ENCODE measurements at regions not wholly inside any gene's neighbourhood (a gene's known extent, or its start where the extent isn't known, plus 50 kb on each side); places are given as distances from the start of the nearest gene placed in this dataset.
"Not testable (repeated sequence)": the region's sequence is repeated elsewhere in the genome, so short reads cannot be mapped to it uniquely, and the experiment has no call there.

DNA sequence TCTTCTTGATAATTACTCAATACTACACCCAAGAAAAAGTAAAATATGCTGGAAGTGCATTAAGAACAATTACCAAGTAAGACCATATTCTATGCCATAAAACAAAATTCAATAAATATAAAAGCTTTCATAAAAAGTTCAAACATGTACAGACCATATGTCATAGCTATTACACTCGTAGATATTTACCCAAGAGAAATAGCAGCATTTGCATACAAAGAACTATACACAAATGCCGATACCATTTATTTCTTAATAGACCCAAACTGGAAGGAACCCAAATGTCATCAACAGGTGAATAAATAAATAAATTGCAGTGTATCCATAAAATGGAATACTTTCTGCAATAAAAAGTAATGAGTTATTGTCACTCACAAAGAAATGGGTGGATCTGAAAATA lies 78.3 kb upstream of the SLC16A7 start:
- DNase-seq (ENCODE audit: insufficient read length, low spot score) (no peak), FAIRE-seq (no peak)
- TF ChIP-seq POU2F2 (IDR thresholded peaks at IDR 0.05; ENCODE audit: low read depth, low read length) (no peak), TAF1 (IDR thresholded peaks at IDR 0.05; ENCODE audit: low read depth, low read length) (no peak), POLR2AphosphoS5 (IDR thresholded peaks at IDR 0.05; ENCODE audit: low read depth, low read length) (no peak), POLR2A (IDR thresholded peaks at IDR 0.05; ENCODE audit: low read depth, low read length) (no peak), PAX5 (IDR thresholded peaks at IDR 0.05; ENCODE audit: insufficient read depth, low read length, severe bottlenecking) (no peak), SPI1 (IDR thresholded peaks at IDR 0.05; ENCODE audit: low read depth, low read length) (no peak)

- FAIRE-seq (no peak), DNase-seq (ENCODE audit: insufficient read length, low spot score) (no peak)
- TF ChIP-seq POLR2A (IDR thresholded peaks at IDR 0.05; ENCODE audit: low read depth, low read length) (no peak), POLR2AphosphoS5 (IDR thresholded peaks at IDR 0.05; ENCODE audit: low read depth, low read length) (no peak), PAX5 (IDR thresholded peaks at IDR 0.05; ENCODE audit: insufficient read depth, low read length, severe bottlenecking) (no peak), POU2F2 (IDR thresholded peaks at IDR 0.05; ENCODE audit: low read depth, low read length) (no peak), TAF1 (IDR thresholded peaks at IDR 0.05; ENCODE audit: low read depth, low read length) (no peak), SPI1 (IDR thresholded peaks at IDR 0.05; ENCODE audit: low read depth, low read length) (no peak)
Observed at GRCh38 chr12:59500915-59501314, 94.9 kb upstream of the SLC16A7 start.

GRCh38 chr12:59500335-59500734 lies 95.5 kb upstream of the SLC16A7 start:
- DNase-seq (ENCODE audit: insufficient read length, low spot score) (no peak), FAIRE-seq (no peak)
- no peak for TF ChIP-seq TAF1 (IDR thresholded peaks at IDR 0.05; ENCODE audit: low read depth, low read length)
- no peak for TF ChIP-seq SPI1 (IDR thresholded peaks at IDR 0.05; ENCODE audit: low read depth, low read length)
- TF ChIP-seq POLR2AphosphoS5 (IDR thresholded peaks at IDR 0.05; ENCODE audit: low read depth, low read length), result no peak

DNA sequence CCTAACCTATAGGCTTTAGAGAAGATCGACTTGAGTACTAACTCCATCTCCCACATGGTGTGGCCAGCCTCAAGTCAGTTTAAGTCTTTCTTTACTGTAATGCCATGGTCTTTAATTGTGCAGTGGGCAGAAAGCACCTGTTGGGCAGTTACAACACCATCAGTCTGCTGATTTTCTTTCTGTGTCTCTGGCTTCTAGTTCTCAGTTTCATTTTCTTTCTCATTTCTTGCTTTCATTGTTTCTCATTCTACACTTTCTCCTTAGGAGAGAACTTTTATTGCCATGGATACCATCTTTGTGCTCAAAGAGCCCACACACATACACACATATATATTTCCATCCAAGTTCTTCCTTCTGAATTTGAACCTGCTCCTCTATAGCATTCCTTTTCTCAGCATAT lies 96.1 kb upstream of the SLC16A7 start:
- TF ChIP-seq POLR2A (IDR thresholded peaks at IDR 0.05; ENCODE audit: low read depth, low read length) (no peak), TAF1 (IDR thresholded peaks at IDR 0.05; ENCODE audit: low read depth, low read length) (no peak), POU2F2 (IDR thresholded peaks at IDR 0.05; ENCODE audit: low read depth, low read length) (no peak), PAX5 (IDR thresholded peaks at IDR 0.05; ENCODE audit: insufficient read depth, low read length, severe bottlenecking) (no peak), POLR2AphosphoS5 (IDR thresholded peaks at IDR 0.05; ENCODE audit: low read depth, low read length) (no peak), SPI1 (IDR thresholded peaks at IDR 0.05; ENCODE audit: low read depth, low read length) (no peak)
- DNase-seq (ENCODE audit: insufficient read length, low spot score), result no peak
- FAIRE-seq, result peak; percentile 72

DNA sequence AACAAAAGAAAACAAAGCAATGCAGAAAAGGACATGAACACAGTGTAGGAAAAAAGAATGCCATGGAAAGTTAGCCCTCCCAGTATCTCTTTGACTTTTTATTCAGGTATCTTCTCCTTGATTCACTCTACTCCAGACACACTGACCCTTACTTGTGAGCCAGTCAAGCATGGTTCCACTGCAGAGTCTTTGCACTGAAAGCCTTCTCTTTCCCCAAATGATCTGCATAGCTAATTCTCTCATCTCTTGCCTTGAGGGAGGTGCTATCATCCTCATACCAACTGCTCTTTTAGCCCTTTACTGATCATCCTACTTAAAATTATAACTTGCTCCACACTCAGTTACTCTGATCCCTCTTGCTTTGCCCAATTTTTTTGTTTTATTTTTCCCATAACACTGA lies 101.2 kb upstream of the SLC16A7 start:
- FAIRE-seq, result no peak
- TF ChIP-seq POLR2AphosphoS5 (IDR thresholded peaks at IDR 0.05; ENCODE audit: low read depth, low read length), result no peak
- no peak for TF ChIP-seq SPI1 (IDR thresholded peaks at IDR 0.05; ENCODE audit: low read depth, low read length)
- DNase-seq (ENCODE audit: insufficient read length, low spot score), result no peak

DNA sequence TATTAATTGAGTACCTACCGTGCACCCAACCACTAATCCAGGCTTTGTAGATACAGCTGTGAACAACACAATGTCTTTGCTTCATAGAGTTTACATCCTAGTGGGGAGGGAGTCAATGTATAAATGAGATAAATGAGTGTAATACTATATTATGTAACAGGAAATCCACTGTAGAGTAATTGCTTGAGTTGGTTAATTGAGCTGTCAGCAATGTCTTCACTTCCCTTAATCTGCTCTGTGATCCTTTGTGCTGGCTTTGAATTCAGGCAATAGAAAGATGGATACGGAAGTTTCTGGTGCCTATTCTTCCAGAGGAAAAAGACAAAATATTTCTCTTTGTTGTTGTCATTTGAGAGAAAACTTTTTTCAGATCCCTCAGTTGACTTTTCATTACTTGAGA lies 104.0 kb upstream of the SLC16A7 start:
- no peak for FAIRE-seq
- TF ChIP-seq POU2F2 (IDR thresholded peaks at IDR 0.05; ENCODE audit: low read depth, low read length) (no peak), TAF1 (IDR thresholded peaks at IDR 0.05; ENCODE audit: low read depth, low read length) (no peak), SPI1 (IDR thresholded peaks at IDR 0.05; ENCODE audit: low read depth, low read length) (no peak), PAX5 (IDR thresholded peaks at IDR 0.05; ENCODE audit: insufficient read depth, low read length, severe bottlenecking) (no peak), POLR2AphosphoS5 (IDR thresholded peaks at IDR 0.05; ENCODE audit: low read depth, low read length) (no peak), POLR2A (IDR thresholded peaks at IDR 0.05; ENCODE audit: low read depth, low read length) (no peak)
- no peak for DNase-seq (ENCODE audit: insufficient read length, low spot score)

DNA sequence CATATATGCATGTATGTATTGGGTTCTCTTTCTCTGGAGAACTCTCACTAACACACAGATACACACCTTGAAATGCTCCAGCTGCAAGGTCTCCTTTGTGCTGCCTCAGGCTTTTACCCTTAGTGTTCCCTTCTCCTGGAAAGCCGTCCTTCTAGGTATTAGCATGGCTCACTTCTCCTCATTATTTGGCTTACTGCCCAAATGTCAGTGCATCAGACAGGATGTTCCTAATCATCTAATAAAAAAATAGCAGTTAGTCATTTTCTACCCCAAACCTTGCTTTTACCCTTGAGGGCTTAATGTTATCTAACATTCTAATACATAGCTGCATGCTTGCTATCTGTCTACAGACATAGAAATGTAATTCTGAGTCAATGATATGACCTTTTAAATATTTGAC lies 109.0 kb upstream of the SLC16A7 start:
- FAIRE-seq, result no peak
- no peak for DNase-seq (ENCODE audit: insufficient read length, low spot score)
- no peak for TF ChIP-seq POLR2A (IDR thresholded peaks at IDR 0.05; ENCODE audit: low read depth, low read length)
- TF ChIP-seq POU2F2 (IDR thresholded peaks at IDR 0.05; ENCODE audit: low read depth, low read length), result no peak

- DNase-seq (ENCODE audit: insufficient read length, low spot score), result no peak
- TF ChIP-seq SPI1 (IDR thresholded peaks at IDR 0.05; ENCODE audit: low read depth, low read length), result peak; percentile 83
- TF ChIP-seq POU2F2 (IDR thresholded peaks at IDR 0.05; ENCODE audit: low read depth, low read length), result no peak
- FAIRE-seq, result no peak
Observed at GRCh38 chr12:59484575-59484974, 111.3 kb upstream of the SLC16A7 start.

GRCh38 chr12:59474236-59474635 lies 121.6 kb upstream of the SLC16A7 start:
- FAIRE-seq, result not testable (repeated sequence)

DNA sequence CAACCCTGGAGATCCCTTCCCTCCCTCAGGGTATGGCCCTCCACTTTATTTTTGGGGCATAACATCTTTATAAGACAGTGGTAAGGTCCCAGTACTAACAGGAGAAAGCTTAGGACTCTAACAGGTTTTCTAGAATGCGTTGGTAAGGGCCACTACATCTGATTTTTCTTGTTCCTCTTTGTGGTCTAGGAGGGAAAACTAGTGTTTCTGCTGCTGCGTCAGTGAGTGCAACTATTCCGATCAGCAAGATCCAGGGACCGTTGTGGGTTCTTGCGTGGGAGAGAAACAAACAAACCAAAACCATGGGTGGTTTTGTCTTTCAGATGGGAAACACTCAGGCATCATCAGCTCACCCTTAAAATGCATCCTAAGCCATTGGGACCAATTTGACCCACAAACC lies 123.6 kb upstream of the SLC16A7 start:
- no peak for DNase-seq (ENCODE audit: insufficient read length, low spot score)
- TF ChIP-seq SPI1 (IDR thresholded peaks at IDR 0.05; ENCODE audit: low read depth, low read length) (peak; percentile 64), TAF1 (IDR thresholded peaks at IDR 0.05; ENCODE audit: low read depth, low read length) (no peak), PAX5 (IDR thresholded peaks at IDR 0.05; ENCODE audit: insufficient read depth, low read length, severe bottlenecking) (no peak)
- FAIRE-seq, result no peak

More at GRCh38 chr12:59474236-59474635, 121.6 kb upstream of the SLC16A7 start:
- DNase-seq (ENCODE audit: insufficient read length, low spot score), result not testable (repeated sequence)

GRCh38 chr12:59459966-59460660 lies 135.7 kb upstream of the SLC16A7 start:
- DNase-seq (ENCODE audit: insufficient read length, low spot score) (no peak), FAIRE-seq (no peak)
- TF ChIP-seq POLR2A (IDR thresholded peaks at IDR 0.05; ENCODE audit: low read depth, low read length) (no peak), POLR2AphosphoS5 (IDR thresholded peaks at IDR 0.05; ENCODE audit: low read depth, low read length) (no peak), TAF1 (IDR thresholded peaks at IDR 0.05; ENCODE audit: low read depth, low read length) (no peak), SPI1 (IDR thresholded peaks at IDR 0.05; ENCODE audit: low read depth, low read length) (no peak), PAX5 (IDR thresholded peaks at IDR 0.05; ENCODE audit: insufficient read depth, low read length, severe bottlenecking) (no peak), POU2F2 (IDR thresholded peaks at IDR 0.05; ENCODE audit: low read depth, low read length) (no peak)
